Upper lobe of left lung (tissue), 6 donors: ENCODE measurements at regions not wholly inside any gene's neighbourhood (a gene's known extent, or its start where the extent isn't known, plus 50 kb on each side); places are given as distances from the start of the nearest gene placed in this dataset.

ENCODE experiments used
- ATAC-seq, 2 donors: fragments of 200-7000 bp; cut with Tn5 transposase; one replicate each; pipeline ENCODE4 v1.9.1; 2022; ENCODE audit warnings: mild to moderate bottlenecking in 2 of 2, moderate library complexity in 2 of 2; ENCODE audit not compliant: low FRiP score in 2 of 2
- DNase-seq, 2 donors: peaks; one replicate each; pipeline ENCODE4 v3.0.0-alpha.2; 2019 to 2020
- H3K27ac ChIP-seq, 4 donors: fragments of 200-600 bp; sonication (generic); one replicate each; pipeline ENCODE4 v1.5.1; 2016 to 2019
- H3K27me3 ChIP-seq, 4 donors: fragments of 200-600 bp; sonication (generic); one replicate each; pipeline ENCODE4 v1.5.1; 2017 to 2019
- H3K36me3 ChIP-seq, 4 donors: fragments of 200-600 bp; sonication (generic); one replicate each; pipeline ENCODE4 v1.5.1; 2016 to 2019
- H3K4me1 ChIP-seq, 4 donors: fragments of 200-600 bp; sonication (generic); one replicate each; pipeline ENCODE4 v1.5.1; 2018 to 2019
- H3K4me3 ChIP-seq, 4 donors: fragments of 200-600 bp; sonication (generic); one replicate each; pipeline ENCODE4 v1.5.1; 2017 to 2019; ENCODE audit warnings: mild to moderate bottlenecking in 2 of 4, moderate library complexity in 1 of 4
- H3K9me3 ChIP-seq, 4 donors: fragments of 200-600 bp; sonication (generic); one replicate each; pipeline ENCODE4 v1.5.1; 2018 to 2019
- CTCF ChIP-seq, 6 experiments: fragments of 450-650 bp in 4 of 6; fragments of 200-600 bp in 2 of 6; sonication (generic) in 2 of 6; IDR thresholded peaks; one replicate each; pipeline ENCODE4 v1.5.1; 2016 to 2019; ENCODE audit warnings: antibody characterized with exemption in 6 of 6
- EP300 ChIP-seq, 4 donors: sonication (generic); formaldehyde crosslinking; IDR thresholded peaks; one replicate each; pipeline ENCODE4 v1.5.1; 2017; ENCODE audit warnings: antibody characterized with exemption in 4 of 4, control low read depth in 2 of 4
- POLR2A ChIP-seq, 4 donors: fragments of 450-650 bp; IDR thresholded peaks; one replicate each; pipeline ENCODE4 v1.5.1; 2016 to 2017; ENCODE audit warnings: antibody characterized with exemption in 4 of 4, mild to moderate bottlenecking in 2 of 4
- POLR2AphosphoS5 ChIP-seq, 2 donors: sonication (generic); formaldehyde crosslinking; IDR thresholded peaks; one replicate each; pipeline ENCODE4 v1.5.1; 2017; ENCODE audit warnings: antibody characterized with exemption in 2 of 2
- WGBS, 2 donors: methylation state at CpG; one replicate each; pipeline ENCODE4 v1.1.5; 2017 to 2018; 5-methylcytosine and 5-hydroxymethylcytosine counted together
- donor health status: DM: no; HTN: no; CAD: no; lungs with moderate emphysema.
- donor health status: DM: no; HTN: yes; CAD: no; lungs with severe emphysema.

GRCh38 chr5:125205601-125206225 is 459.3 kb upstream of the ZNF608 start:
- TF ChIP-seq POLR2A (IDR thresholded peaks at IDR 0.05) (no peak), POLR2AphosphoS5 (IDR thresholded peaks at IDR 0.05) (no peak), CTCF (IDR thresholded peaks at IDR 0.05) (no peak), EP300 (IDR thresholded peaks at IDR 0.05) (no peak)
- Histone ChIP-seq H3K27ac (no peak overlapping the region), H3K9me3 (no peaks in the 10 kb centered on the region), H3K4me1 (peaks cover 0 to 1% (median 0%) of the 10 kb centered on the region in 4 donors), H3K27me3 (no peaks in the 10 kb centered on the region), H3K4me3 (no peak overlapping the region), H3K36me3 (no peaks in the 10 kb centered on the region)
- DNase-seq (no peak), ATAC-seq (no peak)
- 64 to 75% methylated on average over 6 of the region's 6 CpGs for WGBS, 2 donors

DNA sequence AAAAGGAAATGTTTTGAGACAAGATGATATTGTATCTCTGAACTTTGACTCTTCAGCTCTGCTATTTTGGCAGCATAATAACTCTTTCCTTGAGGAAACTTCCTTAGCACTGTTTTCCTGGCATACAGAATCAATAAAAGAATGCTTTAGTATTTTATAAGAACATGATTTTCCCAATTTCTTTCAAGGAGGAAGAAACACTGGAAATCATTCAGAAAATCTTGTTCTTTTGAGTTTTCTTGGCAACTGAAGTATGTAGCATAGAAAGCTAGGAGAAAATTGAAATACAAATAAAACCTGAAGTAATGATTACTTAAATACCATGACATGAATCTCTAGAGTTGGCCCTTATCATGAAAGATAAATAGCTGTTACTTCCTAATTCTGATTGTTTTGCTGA is 461.4 kb upstream of the ZNF608 start:
- ATAC-seq = no peak
- Histone ChIP-seq H3K9me3 (no peaks in the 10 kb centered on the region), H3K27me3 (no peaks in the 10 kb centered on the region), H3K36me3 (no peaks in the 10 kb centered on the region), H3K4me1 (no peaks in the 10 kb centered on the region), H3K4me3 (no peak overlapping the region), H3K27ac (no peak overlapping the region)
- TF ChIP-seq EP300 (IDR thresholded peaks at IDR 0.05) (no peak), CTCF (IDR thresholded peaks at IDR 0.05) (no peak), POLR2AphosphoS5 (IDR thresholded peaks at IDR 0.05) (no peak), POLR2A (IDR thresholded peaks at IDR 0.05) (no peak)
- DNase-seq = no peak

DNA sequence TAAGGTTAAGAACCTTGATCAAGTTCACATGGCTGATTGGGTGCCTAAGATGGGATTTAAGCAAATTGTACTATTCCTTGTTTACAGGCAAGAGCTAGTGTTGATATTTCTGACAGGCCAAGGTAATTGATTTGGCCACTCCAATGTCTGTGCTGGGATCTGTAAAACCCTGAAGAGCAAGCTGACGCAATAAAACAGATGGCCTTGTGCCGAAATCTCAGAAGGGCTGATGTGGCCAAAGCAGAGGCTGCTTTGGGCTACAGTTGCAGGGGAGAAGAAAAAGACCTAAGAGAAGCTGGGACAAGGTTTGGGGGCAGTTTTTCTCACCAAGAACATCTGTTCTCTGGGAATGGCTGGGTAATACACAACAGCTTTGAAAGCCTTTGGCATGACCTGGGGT is 463.2 kb upstream of the ZNF608 start:
- TF ChIP-seq POLR2AphosphoS5 (IDR thresholded peaks at IDR 0.05) (no peak), POLR2A (IDR thresholded peaks at IDR 0.05) (no peak), CTCF (IDR thresholded peaks at IDR 0.05) (no peak), EP300 (IDR thresholded peaks at IDR 0.05) (no peak)
- H3K27me3 ChIP-seq = no peaks in the 10 kb centered on the region
- 91 to 94% methylated on average over 2 of the region's 2 CpGs for WGBS, 2 donors
- H3K27ac ChIP-seq = no peak overlapping the region
- no peak overlapping the region for H3K4me3 ChIP-seq
- H3K9me3 ChIP-seq = no peaks in the 10 kb centered on the region
- H3K4me1 ChIP-seq = no peaks in the 10 kb centered on the region
- ATAC-seq (no peak), DNase-seq (no peak)
- no peaks in the 10 kb centered on the region for H3K36me3 ChIP-seq

- no peaks in the 10 kb centered on the region for H3K4me1 ChIP-seq
- no peak overlapping the region for H3K4me3 ChIP-seq
- H3K27ac ChIP-seq = no peak overlapping the region
- H3K36me3 ChIP-seq = no peaks in the 10 kb centered on the region
- ATAC-seq = no peak
- 57 to 91% methylated on average over 1 of the region's 1 CpG for WGBS, 2 donors
- no peak for DNase-seq
- no peaks in the 10 kb centered on the region for H3K27me3 ChIP-seq
- no peaks in the 10 kb centered on the region for H3K9me3 ChIP-seq
- TF ChIP-seq POLR2A (IDR thresholded peaks at IDR 0.05) (no peak), POLR2AphosphoS5 (IDR thresholded peaks at IDR 0.05) (no peak), CTCF (IDR thresholded peaks at IDR 0.05) (no peak), EP300 (IDR thresholded peaks at IDR 0.05) (no peak)
Observed at GRCh38 chr5:125210242-125210947, 464.0 kb upstream of the ZNF608 start.

DNA sequence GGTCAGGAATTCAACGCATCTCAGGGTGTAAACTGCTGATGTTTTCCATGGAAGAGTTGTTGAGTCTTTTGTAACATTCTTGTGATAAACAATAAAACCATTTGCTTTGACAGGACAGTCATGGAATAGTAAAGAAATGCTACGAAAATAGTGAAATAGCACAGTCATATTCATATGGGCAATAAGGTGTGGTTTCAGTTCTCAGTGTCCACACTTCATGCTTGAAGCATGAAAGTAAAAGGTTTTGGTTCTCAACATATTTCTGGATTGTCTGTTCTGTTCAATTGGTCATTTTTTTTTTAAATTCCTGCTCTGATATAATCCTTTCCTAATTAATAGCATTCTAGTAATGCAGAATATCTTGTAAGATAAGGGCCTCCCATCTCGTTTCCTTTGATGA is 467.6 kb upstream of the ZNF608 start:
- TF ChIP-seq POLR2A (IDR thresholded peaks at IDR 0.05) = no peak
- Histone ChIP-seq H3K4me3 (no peak overlapping the region), H3K27me3 (no peaks in the 10 kb centered on the region), H3K4me1 (no peaks in the 10 kb centered on the region), H3K36me3 (no peaks in the 10 kb centered on the region), H3K27ac (no peak overlapping the region), H3K9me3 (no peaks in the 10 kb centered on the region)
- ATAC-seq = no peak
- DNase-seq = no peak
- 83 to 92% methylated on average over 3 of the region's 3 CpGs for WGBS, 2 donors
